ENCODE measurements at regions not wholly inside any gene's neighbourhood (a gene's known extent, or its start where the extent isn't known, plus 50 kb on each side); places are given as distances from the start of the nearest gene placed in this dataset.

GRCh38 chr3:180359953-180360279, 242.0 kb upstream of the TTC14 start:
- TF ChIP-seq EZH2 (IDR thresholded peaks at IDR 0.05; ENCODE audit: borderline replicate concordance, control insufficient read depth, low read depth, low read length) (no peak), MXI1 (IDR thresholded peaks at IDR 0.05; ENCODE audit: low read depth, low read length) (no peak), POLR2A (IDR thresholded peaks at IDR 0.05; ENCODE audit: low read depth, low read length) (no peak), ATF3 (IDR thresholded peaks at IDR 0.05; ENCODE audit: borderline replicate concordance, extremely low read depth, low read depth, low read length) (no peak), TCF12 (IDR thresholded peaks at IDR 0.05; ENCODE audit: low read depth, low read length) (no peak), ATF7 (IDR thresholded peaks at IDR 0.05; ENCODE audit: low read depth) (no peak), REST (IDR thresholded peaks at IDR 0.05; ENCODE audit: low read depth, low read length) (no peak), NFXL1 (IDR thresholded peaks at IDR 0.05; ENCODE audit: borderline replicate concordance) (no peak)

All from GM12878 (cell line).